ENCODE measurements at regions not wholly inside any gene's neighbourhood (a gene's known extent, or its start where the extent isn't known, plus 50 kb on each side); places are given as distances from the start of the nearest gene placed in this dataset.
"Not testable (repeated sequence)": the region's sequence is repeated elsewhere in the genome, so short reads cannot be mapped to it uniquely, and the experiment has no call there.

GRCh38 chr13:78540058-78540457 lies 63.3 kb downstream of the POU4F1 start:
- DNase-seq, result no peak

GRCh38 chr13:78526044-78526443 lies 77.3 kb downstream of the POU4F1 start:
- not testable (repeated sequence) for DNase-seq

- no peak for DNase-seq
These were observed 78.4 kb downstream of the POU4F1 start for GRCh38 chr13:78524936-78525335.

- DNase-seq, result no peak
These were observed 82.3 kb downstream of the POU4F1 start for GRCh38 chr13:78521091-78521490.

GRCh38 chr13:78520425-78520824 lies 82.9 kb downstream of the POU4F1 start:
- no peak for DNase-seq

- not testable (repeated sequence) for DNase-seq
These were observed 84.9 kb downstream of the POU4F1 start for GRCh38 chr13:78518482-78518881.

- DNase-seq, result no peak
These were observed 103.5 kb downstream of the POU4F1 start for GRCh38 chr13:78499802-78500201.

GRCh38 chr13:78497702-78498355 lies 105.5 kb downstream of the POU4F1 start:
- no peak for DNase-seq

- no peak for DNase-seq
These were observed 111.4 kb downstream of the POU4F1 start for GRCh38 chr13:78491978-78492377.

GRCh38 chr13:78490225-78490624 lies 113.1 kb downstream of the POU4F1 start:
- not testable (repeated sequence) for DNase-seq

GRCh38 chr13:78487707-78488106 lies 115.6 kb downstream of the POU4F1 start:
- DNase-seq, result no peak

- DNase-seq, result no peak
These were observed 117.5 kb downstream of the POU4F1 start for GRCh38 chr13:78485803-78486202.

- DNase-seq, result no peak
These were observed 125.2 kb downstream of the POU4F1 start for GRCh38 chr13:78478183-78478582.

- no peak for DNase-seq
These were observed 126.4 kb downstream of the POU4F1 start for GRCh38 chr13:78476910-78477309.

GRCh38 chr13:78468621-78469020 lies 134.7 kb downstream of the POU4F1 start:
- no peak for DNase-seq

- no peak for DNase-seq
These were observed 138.1 kb downstream of the POU4F1 start for GRCh38 chr13:78465250-78465649.

- DNase-seq, result no peak
These were observed 143.2 kb downstream of the POU4F1 start for GRCh38 chr13:78460176-78460575.

GRCh38 chr13:78443839-78444238 lies 159.5 kb downstream of the POU4F1 start:
- no peak for DNase-seq

- no peak for DNase-seq
These were observed 165.6 kb downstream of the POU4F1 start for GRCh38 chr13:78437781-78438180.

GRCh38 chr13:78436311-78436710 lies 167.0 kb downstream of the POU4F1 start:
- no peak for DNase-seq

GRCh38 chr13:78431328-78431727 lies 172.0 kb downstream of the POU4F1 start:
- no peak for DNase-seq

GRCh38 chr13:78430811-78431210 lies 172.5 kb downstream of the POU4F1 start:
- DNase-seq, result no peak

GRCh38 chr13:78430166-78430791 lies 173.1 kb downstream of the POU4F1 start:
- DNase-seq, result no peak

GRCh38 chr13:78428646-78429045 lies 174.7 kb downstream of the POU4F1 start:
- no peak for DNase-seq

- DNase-seq, result no peak
These were observed 177.2 kb downstream of the POU4F1 start for GRCh38 chr13:78426183-78426582.
